ENCODE measurements at regions not wholly inside any gene's neighbourhood (a gene's known extent, or its start where the extent isn't known, plus 50 kb on each side); places are given as distances from the start of the nearest gene placed in this dataset.

DNA sequence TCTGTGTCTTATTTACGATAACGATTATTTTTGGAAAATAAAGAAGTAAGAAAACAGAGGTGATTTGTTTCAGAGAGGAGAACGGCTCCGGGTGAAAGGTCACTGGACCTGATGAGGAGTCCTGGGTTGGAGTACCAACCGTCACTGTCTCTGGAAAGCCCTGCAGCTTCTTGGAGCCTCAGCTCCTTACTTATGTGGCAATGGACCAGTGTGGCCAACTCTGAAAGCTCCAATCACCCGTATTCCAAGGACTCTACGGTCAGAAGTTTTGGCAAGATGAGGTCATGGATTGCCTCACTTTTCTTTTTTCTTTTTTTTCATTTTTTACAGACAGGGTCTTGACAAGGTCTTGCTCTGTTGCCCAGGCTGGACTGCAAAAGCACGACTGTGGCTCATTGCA is 84.8 kb downstream of the KLF4 start:
- Histone ChIP-seq H3K27ac (no peak overlapping the region), H3K27me3 (replicated peaks) (no peaks in the 10 kb centered on the region), H3K36me3 (replicated peaks) (no peaks in the 10 kb centered on the region), H3K4me3 (ENCODE audit: low read depth, low read length) (no peak overlapping the region)
- in situ Hi-C loops (cut with HindIII; ENCODE audit: low pct_ligation_motif_present, low sequenced_read_pairs): no loop called here
- TF ChIP-seq, protein P1, sequence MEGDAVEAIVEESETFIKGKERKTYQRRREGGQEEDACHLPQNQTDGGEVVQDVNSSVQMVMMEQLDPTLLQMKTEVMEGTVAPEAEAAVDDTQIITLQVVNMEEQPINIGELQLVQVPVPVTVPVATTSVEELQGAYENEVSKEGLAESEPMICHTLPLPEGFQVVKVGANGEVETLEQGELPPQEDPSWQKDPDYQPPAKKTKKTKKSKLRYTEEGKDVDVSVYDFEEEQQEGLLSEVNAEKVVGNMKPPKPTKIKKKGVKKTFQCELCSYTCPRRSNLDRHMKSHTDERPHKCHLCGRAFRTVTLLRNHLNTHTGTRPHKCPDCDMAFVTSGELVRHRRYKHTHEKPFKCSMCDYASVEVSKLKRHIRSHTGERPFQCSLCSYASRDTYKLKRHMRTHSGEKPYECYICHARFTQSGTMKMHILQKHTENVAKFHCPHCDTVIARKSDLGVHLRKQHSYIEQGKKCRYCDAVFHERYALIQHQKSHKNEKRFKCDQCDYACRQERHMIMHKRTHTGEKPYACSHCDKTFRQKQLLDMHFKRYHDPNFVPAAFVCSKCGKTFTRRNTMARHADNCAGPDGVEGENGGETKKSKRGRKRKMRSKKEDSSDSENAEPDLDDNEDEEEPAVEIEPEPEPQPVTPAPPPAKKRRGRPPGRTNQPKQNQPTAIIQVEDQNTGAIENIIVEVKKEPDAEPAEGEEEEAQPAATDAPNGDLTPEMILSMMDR (IDR thresholded peaks at IDR 0.05; ENCODE audit: low read depth, low read length, missing control alignments): no peak
- no peak for DNase-seq

DNA sequence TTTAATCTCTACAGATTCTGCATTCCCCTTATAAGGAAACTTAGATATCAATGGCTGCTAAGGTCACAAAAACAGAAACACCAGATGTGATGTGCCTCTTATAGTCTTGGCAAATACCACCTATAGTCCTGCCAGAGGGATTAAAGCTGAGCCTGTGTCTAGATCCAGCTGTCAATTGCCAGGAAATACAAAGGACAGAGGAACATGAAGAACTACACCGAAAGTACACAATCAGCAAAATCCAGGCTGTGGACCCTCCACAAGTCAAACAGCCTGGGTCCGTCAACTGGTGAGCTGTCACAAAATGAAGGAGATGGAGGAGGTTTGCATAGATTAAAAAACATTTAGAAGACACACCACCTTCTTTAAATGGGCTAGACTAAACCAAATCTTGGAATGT is 85.4 kb downstream of the KLF4 start:
- TF ChIP-seq, protein P1 (IDR thresholded peaks at IDR 0.05; ENCODE audit: low read depth, low read length, missing control alignments): no peak
- in situ Hi-C loops (cut with HindIII; ENCODE audit: low pct_ligation_motif_present, low sequenced_read_pairs): no loop called here

DNA sequence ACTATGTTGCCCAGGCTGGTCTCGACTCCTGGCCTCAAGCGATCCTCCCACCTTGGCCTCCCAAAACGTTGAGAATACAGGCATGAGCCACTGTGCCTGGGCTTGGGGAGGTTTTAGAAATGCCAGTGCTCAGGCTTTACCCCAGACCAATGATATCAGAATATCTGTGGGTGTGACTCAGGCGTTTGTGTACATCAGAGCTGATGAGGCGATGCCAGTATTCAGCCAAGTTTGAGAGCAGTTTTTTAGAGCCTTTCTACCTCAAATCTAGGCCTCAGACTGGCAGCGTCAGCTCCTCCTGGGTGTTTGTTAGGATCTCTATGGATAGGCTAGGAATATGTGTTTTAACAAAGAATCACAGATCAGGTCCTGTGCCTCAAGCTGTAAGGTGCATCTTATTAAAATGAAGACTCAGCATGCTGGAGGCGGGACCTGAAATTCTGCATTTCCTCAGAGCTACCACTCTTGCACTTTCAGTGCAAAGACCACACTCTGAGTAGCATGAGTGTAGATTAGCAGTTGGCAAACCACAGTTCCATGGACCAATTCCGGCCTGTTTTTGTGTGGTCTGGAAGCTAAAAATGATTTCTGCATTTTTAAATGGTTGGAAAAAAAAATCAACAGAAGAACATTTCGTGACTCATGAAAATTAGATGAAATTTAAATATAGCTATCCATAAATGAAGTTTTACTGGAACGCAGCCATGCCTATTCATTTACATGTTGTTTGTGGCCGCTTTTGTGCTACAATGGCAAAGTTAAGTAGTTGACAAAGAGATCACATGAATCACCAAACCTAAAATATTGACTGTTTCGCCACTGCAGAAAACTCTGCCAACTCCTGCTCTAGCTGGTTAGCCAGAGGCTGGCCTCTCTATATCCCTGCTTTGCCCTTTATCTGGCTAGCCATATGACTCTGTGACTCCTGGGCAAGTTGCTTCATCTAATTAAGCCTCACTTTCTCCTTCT is 92.2 kb downstream of the KLF4 start:
- in situ Hi-C loops (cut with HindIII; ENCODE audit: low pct_ligation_motif_present, low sequenced_read_pairs): no loop called here
- DNase-seq: no peak
- H3K36me3 ChIP-seq (replicated peaks): no peaks in the 10 kb centered on the region
- no peak overlapping the region for H3K4me3 ChIP-seq (ENCODE audit: low read depth, low read length)
- no peak overlapping the region for H3K27ac ChIP-seq
- TF ChIP-seq, protein P1 (IDR thresholded peaks at IDR 0.05; ENCODE audit: low read depth, low read length, missing control alignments): no peak
- no peaks in the 10 kb centered on the region for H3K27me3 ChIP-seq (replicated peaks)

More for the DNA sequence above, 85.4 kb downstream of the KLF4 start:
- Histone ChIP-seq H3K4me3 (ENCODE audit: low read depth, low read length) (no peak overlapping the region), H3K27me3 (replicated peaks) (no peaks in the 10 kb centered on the region), H3K36me3 (replicated peaks) (no peaks in the 10 kb centered on the region), H3K27ac (no peak overlapping the region)
- no peak for DNase-seq

DNA sequence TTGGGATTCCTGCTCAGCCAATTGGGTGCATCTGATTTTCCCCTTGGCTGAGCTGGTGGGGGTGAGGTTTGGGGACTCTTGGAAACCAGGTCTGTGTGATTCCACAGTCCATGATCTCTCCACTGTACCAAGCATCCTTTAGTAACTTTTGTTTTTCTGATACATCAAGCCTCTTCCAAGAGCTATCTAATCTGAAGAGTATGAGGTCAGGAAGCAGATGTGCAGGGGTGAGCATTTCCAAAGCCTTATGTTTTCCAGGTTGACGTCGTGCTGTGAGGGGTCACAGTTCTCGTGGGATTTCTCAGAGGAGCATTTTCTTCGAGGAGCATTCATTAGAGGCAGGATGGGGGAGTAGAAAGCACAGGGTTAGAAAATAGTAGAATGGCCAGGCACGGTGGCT is 95.3 kb downstream of the KLF4 start:
- in situ Hi-C loops (cut with HindIII; ENCODE audit: low pct_ligation_motif_present, low sequenced_read_pairs): no loop called here
- H3K4me3 ChIP-seq (ENCODE audit: low read depth, low read length): no peak overlapping the region
- no peaks in the 10 kb centered on the region for H3K36me3 ChIP-seq (replicated peaks)
- no peak overlapping the region for H3K27ac ChIP-seq
- H3K27me3 ChIP-seq (replicated peaks): no peaks in the 10 kb centered on the region
- no peak for DNase-seq
- TF ChIP-seq, protein P1 (IDR thresholded peaks at IDR 0.05; ENCODE audit: low read depth, low read length, missing control alignments): no peak

DNA sequence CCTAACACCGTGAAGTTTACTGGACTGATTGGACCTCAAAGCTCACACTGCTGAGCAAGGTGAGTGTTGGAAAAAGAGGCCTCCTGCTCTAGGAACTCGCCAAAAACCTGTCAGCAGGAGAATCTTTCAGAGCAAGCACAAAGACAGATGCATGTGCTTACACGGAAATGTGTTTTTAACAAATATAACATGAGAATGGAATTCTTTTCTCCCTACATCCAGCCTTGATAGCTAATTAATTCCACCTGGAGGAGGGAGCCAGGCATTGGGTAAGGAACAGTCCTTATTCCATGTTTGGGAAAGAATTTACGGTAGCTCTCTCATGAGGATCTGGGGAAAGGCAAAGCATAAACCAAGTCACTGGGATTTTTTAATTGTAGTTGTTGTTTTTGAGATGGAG is 98.8 kb downstream of the KLF4 start:
- H3K36me3 ChIP-seq (replicated peaks): no peaks in the 10 kb centered on the region
- in situ Hi-C loops (cut with HindIII; ENCODE audit: low pct_ligation_motif_present, low sequenced_read_pairs): no loop called here
- TF ChIP-seq, protein P1 (IDR thresholded peaks at IDR 0.05; ENCODE audit: low read depth, low read length, missing control alignments): no peak
- H3K4me3 ChIP-seq (ENCODE audit: low read depth, low read length): no peak overlapping the region
- DNase-seq: no peak
- H3K27me3 ChIP-seq (replicated peaks): no peaks in the 10 kb centered on the region
- H3K27ac ChIP-seq: no peak overlapping the region
